Thyroid gland (tissue), 4 donors: ENCODE measurements at regions not wholly inside any gene's neighbourhood (a gene's known extent, or its start where the extent isn't known, plus 50 kb on each side); places are given as distances from the start of the nearest gene placed in this dataset.

Experiments used
- DNase-seq, 2 donors: peaks; one replicate each; pipeline ENCODE4 v3.0.0-alpha.2; 2019
- H3K27ac ChIP-seq, 3 donors: fragments of 200-600 bp; sonication (generic); 1 replicate in 2 of 3; 2 replicates in 1 of 3; pipeline ENCODE4 v1.5.1; 2016 to 2019; ENCODE audit warnings: mild to moderate bottlenecking in 1 of 3, moderate library complexity in 1 of 3
- H3K27me3 ChIP-seq: fragments of 200-600 bp; sonication (generic); one replicate; pipeline ENCODE4 v1.5.1; 2019
- H3K36me3 ChIP-seq, 2 donors: fragments of 200-600 bp; sonication (generic); one replicate each; pipeline ENCODE4 v1.5.1; 2016 to 2019
- H3K4me1 ChIP-seq, 2 donors: fragments of 200-600 bp; sonication (generic); one replicate each; pipeline ENCODE4 v1.5.1; 2017 to 2019
- H3K4me3 ChIP-seq, 3 donors: fragments of 200-600 bp; sonication (generic); replicated peaks in 1 of 3; 1 replicate in 2 of 3; 2 replicates in 1 of 3; pipeline ENCODE4 v1.5.1; 2016; ENCODE audit warnings: mild to moderate bottlenecking in 1 of 3
- H3K9me3 ChIP-seq: fragments of 200-600 bp; sonication (generic); one replicate; pipeline ENCODE4 v1.5.1; 2017
- POLR2A ChIP-seq, 2 donors: fragments of 450-650 bp; IDR thresholded peaks; one replicate each; pipeline ENCODE4 v1.6.1; 2017; ENCODE audit warnings: antibody characterized with exemption in 2 of 2, mild to moderate bottlenecking in 2 of 2, moderate library complexity in 1 of 2
- WGBS, 2 donors: methylation state at CpG; one replicate each; pipeline ENCODE4 v1.1.5; 2017; 5-methylcytosine and 5-hydroxymethylcytosine counted together
- intact Hi-C: fragments of 100-400 bp; cut with DNase I; formaldehyde crosslinking; loops from one replicate; pipeline ENCODE4 v1.15.1; 2023
- TF ChIP-seq, protein P1 (sequence below), 6 experiments: fragments of 200-600 bp in 3 of 6; fragments of 450-650 bp in 3 of 6; sonication (generic) in 3 of 6; IDR thresholded peaks; one replicate each; pipeline ENCODE4 v1.5.1; 2016 to 2019; ENCODE audit warnings: antibody characterized with exemption in 6 of 6, mild to moderate bottlenecking in 2 of 6, inconsistent platforms in 1 of 6, moderate library complexity in 1 of 6

DNA sequence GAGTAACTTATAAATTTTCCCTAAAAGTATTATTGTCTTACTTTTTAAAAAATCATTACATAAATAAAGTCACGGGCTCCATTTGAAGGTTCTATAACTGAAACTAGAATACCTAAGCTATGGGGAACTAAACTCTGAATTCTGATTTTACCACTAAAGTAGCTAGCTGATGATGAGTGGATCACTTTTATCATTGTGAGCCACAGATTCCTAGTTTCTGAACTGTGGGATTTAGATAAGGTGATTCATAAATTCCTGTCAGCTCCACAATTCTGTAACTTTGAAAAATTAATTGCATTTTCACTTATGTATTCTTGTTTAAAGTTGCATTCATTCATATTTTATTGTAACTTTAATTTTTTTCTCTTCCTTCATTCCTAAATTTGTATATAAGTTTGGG, 540.9 kb downstream of the GBA3 start:
- Histone ChIP-seq H3K9me3 (no peaks in the 10 kb centered on the region), H3K27me3 (no peaks in the 10 kb centered on the region), H3K4me3 (no peak overlapping the region), H3K36me3 (no peaks in the 10 kb centered on the region), H3K27ac (no peak overlapping the region), H3K4me1 (no peaks in the 10 kb centered on the region)
- intact Hi-C loops, result no loop called here
- 86 to 90% methylated on average over 1 of the region's 1 CpG for WGBS, 2 donors
- no peak for DNase-seq
- TF ChIP-seq, protein P1, sequence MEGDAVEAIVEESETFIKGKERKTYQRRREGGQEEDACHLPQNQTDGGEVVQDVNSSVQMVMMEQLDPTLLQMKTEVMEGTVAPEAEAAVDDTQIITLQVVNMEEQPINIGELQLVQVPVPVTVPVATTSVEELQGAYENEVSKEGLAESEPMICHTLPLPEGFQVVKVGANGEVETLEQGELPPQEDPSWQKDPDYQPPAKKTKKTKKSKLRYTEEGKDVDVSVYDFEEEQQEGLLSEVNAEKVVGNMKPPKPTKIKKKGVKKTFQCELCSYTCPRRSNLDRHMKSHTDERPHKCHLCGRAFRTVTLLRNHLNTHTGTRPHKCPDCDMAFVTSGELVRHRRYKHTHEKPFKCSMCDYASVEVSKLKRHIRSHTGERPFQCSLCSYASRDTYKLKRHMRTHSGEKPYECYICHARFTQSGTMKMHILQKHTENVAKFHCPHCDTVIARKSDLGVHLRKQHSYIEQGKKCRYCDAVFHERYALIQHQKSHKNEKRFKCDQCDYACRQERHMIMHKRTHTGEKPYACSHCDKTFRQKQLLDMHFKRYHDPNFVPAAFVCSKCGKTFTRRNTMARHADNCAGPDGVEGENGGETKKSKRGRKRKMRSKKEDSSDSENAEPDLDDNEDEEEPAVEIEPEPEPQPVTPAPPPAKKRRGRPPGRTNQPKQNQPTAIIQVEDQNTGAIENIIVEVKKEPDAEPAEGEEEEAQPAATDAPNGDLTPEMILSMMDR (IDR thresholded peaks at IDR 0.05), result no peak
- no peak for TF ChIP-seq POLR2A (IDR thresholded peaks at IDR 0.05)

DNA sequence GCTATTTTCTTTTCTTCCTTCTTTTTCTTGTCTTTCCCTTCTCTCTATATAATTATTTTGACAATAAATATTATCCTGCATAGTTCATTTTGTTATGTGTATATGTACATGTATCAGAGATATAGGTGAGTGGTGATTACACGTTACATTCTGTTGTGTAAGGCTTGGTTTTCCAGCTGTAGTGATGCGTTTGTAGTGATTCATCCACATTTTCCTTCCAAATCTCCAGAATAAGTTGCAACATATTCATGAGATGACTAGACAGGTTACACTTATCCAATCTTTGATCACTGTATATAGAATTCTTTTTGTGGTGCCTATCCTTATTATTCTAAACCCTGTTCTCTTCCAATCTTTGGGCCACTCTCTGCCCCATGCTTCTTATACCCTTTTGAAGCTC, 540.2 kb downstream of the GBA3 start:
- Histone ChIP-seq H3K9me3 (no peaks in the 10 kb centered on the region), H3K4me3 (no peak overlapping the region), H3K36me3 (no peaks in the 10 kb centered on the region), H3K27me3 (no peaks in the 10 kb centered on the region), H3K4me1 (no peaks in the 10 kb centered on the region), H3K27ac (no peak overlapping the region)
- TF ChIP-seq, protein P1 (IDR thresholded peaks at IDR 0.05), result no peak
- no peak for TF ChIP-seq POLR2A (IDR thresholded peaks at IDR 0.05)
- no peak for DNase-seq
- intact Hi-C loops, result no loop called here
- 87% methylated on average over 2 of the region's 2 CpGs for WGBS, 2 donors

DNA sequence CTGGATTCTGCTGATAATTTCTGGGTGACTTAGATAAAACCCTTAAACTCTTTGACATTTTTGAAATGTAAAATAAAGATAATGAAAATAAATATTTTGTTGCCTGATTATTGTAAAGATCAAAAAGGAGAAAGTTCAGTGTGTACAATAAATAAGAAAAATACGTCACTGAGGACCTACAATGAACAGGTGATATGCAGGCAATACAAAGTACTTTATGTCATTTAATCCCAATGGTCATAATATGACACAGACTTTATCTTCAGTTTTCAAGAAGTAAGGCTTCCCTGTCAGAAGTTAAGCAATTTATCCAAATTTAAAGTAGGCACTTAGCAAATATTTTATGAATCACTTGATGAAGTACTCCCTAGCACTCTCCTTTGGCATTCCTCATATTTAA, 532.8 kb downstream of the GBA3 start:
- Histone ChIP-seq H3K27me3 (no peaks in the 10 kb centered on the region), H3K4me1 (no peaks in the 10 kb centered on the region), H3K9me3 (no peaks in the 10 kb centered on the region), H3K36me3 (no peaks in the 10 kb centered on the region), H3K27ac (no peak overlapping the region), H3K4me3 (no peak overlapping the region)
- TF ChIP-seq, protein P1 (IDR thresholded peaks at IDR 0.05), result no peak
- TF ChIP-seq POLR2A (IDR thresholded peaks at IDR 0.05), result no peak
- DNase-seq, result no peak
- intact Hi-C loops, result no loop called here
- 73 to 89% methylated on average over 1 of the region's 1 CpG for WGBS, 2 donors

DNA sequence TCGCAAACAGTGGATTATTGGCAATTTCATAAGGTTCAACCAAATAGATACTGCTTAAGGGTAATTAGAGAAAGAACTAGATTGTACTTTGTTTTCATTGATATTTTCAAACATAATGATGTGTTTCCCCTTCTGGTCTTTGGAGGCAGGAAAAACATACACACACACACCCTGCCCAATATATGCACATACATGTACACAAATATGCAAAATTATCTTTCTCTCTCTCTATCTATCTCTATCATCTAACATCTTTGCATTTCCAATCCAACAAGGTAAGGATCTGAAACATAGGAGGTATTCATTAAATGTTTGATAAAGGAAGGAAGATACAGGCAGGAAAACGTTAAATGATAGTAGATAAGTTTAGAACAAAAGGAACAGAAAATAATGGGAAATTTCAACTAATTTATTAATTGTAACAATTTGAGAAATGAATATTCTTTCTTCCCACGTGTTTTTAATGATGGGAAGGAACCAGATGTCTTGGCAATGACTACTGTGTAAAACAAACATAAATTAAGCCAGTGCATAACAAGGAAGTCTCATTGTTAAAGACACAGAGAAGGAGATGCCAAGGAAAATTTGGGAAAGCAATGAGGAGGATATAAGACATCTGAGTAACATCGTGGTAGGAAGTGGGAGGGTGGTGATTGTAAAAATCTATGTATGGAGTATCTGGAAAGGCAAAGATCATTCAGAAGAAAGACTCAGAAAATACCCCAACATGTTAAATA, 532.1 kb downstream of the GBA3 start:
- H3K9me3 ChIP-seq, result no peaks in the 10 kb centered on the region
- no peaks in the 10 kb centered on the region for H3K27me3 ChIP-seq
- no peak for TF ChIP-seq POLR2A (IDR thresholded peaks at IDR 0.05)
- TF ChIP-seq, protein P1 (IDR thresholded peaks at IDR 0.05), result no peak
- no peak overlapping the region for H3K27ac ChIP-seq
- H3K36me3 ChIP-seq, result no peaks in the 10 kb centered on the region
- intact Hi-C loops, result no loop called here
- H3K4me3 ChIP-seq, result no peak overlapping the region
- WGBS, 2 donors, result 66 to 67% methylated on average over 4 of the region's 4 CpGs
- H3K4me1 ChIP-seq, result no peaks in the 10 kb centered on the region
- no peak for DNase-seq

DNA sequence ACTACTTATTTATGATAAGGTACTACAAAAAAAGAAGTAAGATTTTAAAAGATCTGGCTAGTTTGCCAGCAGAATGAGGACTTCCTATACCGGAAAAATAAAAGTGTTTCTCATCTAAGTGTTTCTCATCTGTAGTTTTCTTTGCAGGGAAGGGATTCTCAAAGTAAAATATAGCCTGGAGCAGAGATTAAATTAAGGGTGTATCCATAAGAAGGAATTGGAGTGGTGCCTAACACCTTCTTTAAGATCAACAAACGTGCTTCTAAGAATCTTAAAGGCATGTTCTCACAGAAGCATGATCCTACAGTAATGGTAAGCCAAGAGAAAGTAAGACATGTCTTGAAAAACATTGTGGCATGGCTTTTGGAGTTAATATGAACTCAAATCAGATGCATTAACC, 528.2 kb downstream of the GBA3 start:
- no peaks in the 10 kb centered on the region for H3K9me3 ChIP-seq
- intact Hi-C loops, result no loop called here
- no peak for DNase-seq
- H3K4me1 ChIP-seq, result no peaks in the 10 kb centered on the region
- H3K4me3 ChIP-seq, result no peak overlapping the region
- TF ChIP-seq, protein P1 (IDR thresholded peaks at IDR 0.05), result no peak
- TF ChIP-seq POLR2A (IDR thresholded peaks at IDR 0.05), result no peak
- H3K27me3 ChIP-seq, result no peaks in the 10 kb centered on the region
- H3K27ac ChIP-seq, result no peak overlapping the region
- H3K36me3 ChIP-seq, result no peaks in the 10 kb centered on the region
- 64 to 66% methylated on average over 2 of the region's 2 CpGs for WGBS, 2 donors
